NCI-H1092 treated with DMSO at 0.1 percent for 48 hours (cell line): ENCODE measurements at regions not wholly inside any gene's neighbourhood (a gene's known extent, or its start where the extent isn't known, plus 50 kb on each side); places are given as distances from the start of the nearest gene placed in this dataset.
"Not testable (repeated sequence)": the region's sequence is repeated elsewhere in the genome, so short reads cannot be mapped to it uniquely, and the experiment has no call there.

Source experiments
- DNase-seq: peaks from one replicate; lab custom pipeline; 2025; lab: John Stamatoyannopoulos, UW

- peak; percentile 30 for DNase-seq
Observed at GRCh38 chr16:52976539-52977167, 76.0 kb downstream of the CHD9NB start.

- no peak for DNase-seq
Observed at GRCh38 chr16:52967744-52968143, 85.0 kb downstream of the CHD9NB start.

- DNase-seq = no peak
Observed at GRCh38 chr16:52964290-52964689, 88.4 kb downstream of the CHD9NB start.

- DNase-seq = no peak
Observed at GRCh38 chr16:52963855-52964242, 88.8 kb downstream of the CHD9NB start.

- no peak for DNase-seq
Observed at GRCh38 chr16:52963212-52963854, 89.4 kb downstream of the CHD9NB start.

- no peak for DNase-seq
Observed at GRCh38 chr16:52958951-52959350, 93.7 kb downstream of the CHD9NB start.

GRCh38 chr16:52957199-52957598, 95.5 kb downstream of the CHD9NB start:
- DNase-seq = no peak

GRCh38 chr16:52956044-52956443, 96.7 kb downstream of the CHD9NB start:
- DNase-seq = no peak

GRCh38 chr16:52953215-52953614, 99.5 kb downstream of the CHD9NB start:
- DNase-seq = no peak

- no peak for DNase-seq
Observed at GRCh38 chr16:52948946-52949345, 103.8 kb downstream of the CHD9NB start.

- DNase-seq = no peak
Observed at GRCh38 chr16:52932321-52932720, 120.4 kb downstream of the CHD9NB start.

- peak; percentile 24 for DNase-seq
Observed at GRCh38 chr16:52929478-52930400, 123.0 kb downstream of the CHD9NB start.

GRCh38 chr16:52928955-52929354, 123.7 kb downstream of the CHD9NB start:
- no peak for DNase-seq

- DNase-seq = no peak
Observed at GRCh38 chr16:52925143-52925542, 127.6 kb downstream of the CHD9NB start.

GRCh38 chr16:52924162-52924561, 128.5 kb downstream of the CHD9NB start:
- DNase-seq = no peak

GRCh38 chr16:52921104-52921503, 131.6 kb downstream of the CHD9NB start:
- DNase-seq = no peak

GRCh38 chr16:52920331-52920730, 132.4 kb downstream of the CHD9NB start:
- no peak for DNase-seq

GRCh38 chr16:52914428-52914827, 138.3 kb downstream of the CHD9NB start:
- no peak for DNase-seq

- DNase-seq = peak; percentile 83
Observed at GRCh38 chr16:52912565-52913173, 140.0 kb downstream of the CHD9NB start.

GRCh38 chr16:52908057-52908456, 144.6 kb downstream of the CHD9NB start:
- not testable (repeated sequence) for DNase-seq

GRCh38 chr16:52906281-52906680, 146.4 kb downstream of the CHD9NB start:
- no peak for DNase-seq

- no peak for DNase-seq
Observed at GRCh38 chr16:52896478-52897164, 156.1 kb downstream of the CHD9NB start.
